HG02981 (cell line): ENCODE measurements at regions not wholly inside any gene's neighbourhood (a gene's known extent, or its start where the extent isn't known, plus 50 kb on each side); places are given as distances from the start of the nearest gene placed in this dataset.

Experiments used
- ATAC-seq: cut with Tn5 transposase; IDR thresholded peaks from one replicate; pipeline ENCODE4 v1.9.1; 2021; ENCODE audit warnings: mild to moderate bottlenecking, moderate library complexity; ENCODE audit not compliant: unreplicated experiment

DNA sequence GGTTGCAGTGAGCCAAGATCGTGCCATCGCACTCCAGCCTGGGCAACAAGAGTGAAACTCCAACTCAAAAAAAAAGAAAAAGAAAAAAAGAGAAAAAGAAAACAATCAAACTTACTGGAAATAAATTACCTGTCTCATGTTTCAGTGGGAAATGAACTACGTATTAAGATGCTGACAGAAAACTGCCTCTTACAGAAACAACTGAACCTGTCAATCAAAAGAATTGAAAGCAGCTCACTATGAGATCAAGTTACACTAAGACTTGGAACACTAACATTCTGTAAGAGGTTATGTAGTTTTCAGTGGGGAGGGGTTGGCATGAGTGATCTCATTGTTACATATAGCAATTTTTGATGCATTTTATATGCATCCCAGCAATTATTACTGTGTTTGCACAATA is 64.4 kb upstream of the SPATA31E1 start:
- ATAC-seq, result no peak

GRCh38 chr9:87824216-87824875 is 58.3 kb upstream of the SPATA31E1 start:
- ATAC-seq, result no peak

GRCh38 chr9:87824886-87825285 is 57.8 kb upstream of the SPATA31E1 start:
- ATAC-seq, result no peak

GRCh38 chr9:87826331-87826730 is 56.3 kb upstream of the SPATA31E1 start:
- ATAC-seq, result no peak

DNA sequence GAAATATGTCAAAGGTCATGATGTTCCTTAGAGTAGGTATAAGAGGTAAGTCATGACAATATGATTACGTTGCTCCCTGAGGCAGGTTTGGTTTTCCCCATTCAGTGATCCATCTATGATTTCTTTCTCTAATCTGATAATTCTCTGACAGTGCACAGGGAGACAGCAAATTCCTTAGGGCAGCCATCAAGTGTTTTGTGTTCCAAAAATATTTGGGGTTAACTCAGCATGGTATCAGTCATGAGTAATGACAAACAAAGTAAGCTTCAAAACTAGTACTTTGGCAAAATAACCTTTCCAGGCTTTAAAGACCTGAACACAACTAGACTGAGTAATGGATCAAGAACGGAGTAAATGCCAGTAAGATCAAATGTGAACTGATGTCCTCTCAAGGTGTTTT is 55.3 kb upstream of the SPATA31E1 start:
- ATAC-seq, result no peak

DNA sequence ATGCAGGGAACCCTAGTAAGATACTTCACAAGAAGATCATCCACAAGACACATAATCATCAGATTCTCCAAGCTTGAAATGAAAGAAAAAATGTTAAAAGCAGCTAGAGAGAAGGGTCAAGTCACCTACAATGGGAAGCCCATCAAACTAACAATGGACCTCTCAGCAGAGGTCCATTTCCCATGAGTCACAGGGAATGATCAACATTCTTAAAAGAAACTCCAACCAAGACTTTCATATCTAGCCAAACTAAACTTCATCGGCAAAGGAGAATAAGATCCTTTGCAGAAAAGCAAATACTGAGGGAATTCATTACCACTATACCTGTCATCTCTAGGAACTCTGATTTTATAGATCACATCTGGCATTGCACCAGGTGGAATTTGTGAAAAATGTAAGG is 52.9 kb upstream of the SPATA31E1 start:
- no peak for ATAC-seq

- ATAC-seq, result no peak
Observed at GRCh38 chr9:87830446-87830845, 52.2 kb upstream of the SPATA31E1 start.

DNA sequence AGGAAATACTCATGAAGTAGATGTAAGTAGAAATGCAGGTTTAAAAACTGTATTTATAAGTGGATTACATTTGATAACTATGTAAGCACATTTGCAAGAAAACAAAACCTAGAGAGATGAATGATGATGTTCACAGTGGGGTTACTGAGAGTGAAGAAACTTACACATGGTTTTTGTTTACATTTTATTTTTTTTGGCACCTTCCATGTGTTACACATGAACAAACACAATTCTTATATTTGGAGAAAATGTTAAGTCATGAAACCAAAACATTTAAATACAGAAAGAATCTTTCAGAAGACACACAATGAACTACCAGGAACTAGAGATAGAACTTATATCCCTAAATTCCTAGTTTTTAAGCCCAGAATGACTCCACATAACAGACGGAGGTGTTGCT is 51.5 kb upstream of the SPATA31E1 start:
- ATAC-seq, result no peak
